Esophagus muscularis mucosa (tissue), 4 donors: ENCODE measurements at regions not wholly inside any gene's neighbourhood (a gene's known extent, or its start where the extent isn't known, plus 50 kb on each side); places are given as distances from the start of the nearest gene placed in this dataset.

Experiments
- DNase-seq: peaks from one replicate; pipeline ENCODE4 v3.0.0-alpha.2; 2017; ENCODE audit errors: extremely low spot score
- H3K27ac ChIP-seq, 4 donors: fragments of 200-600 bp; sonication (generic); replicated peaks in 1 of 4; 1 replicate in 3 of 4; 2 replicates in 1 of 4; pipeline ENCODE4 v1.5.1; 2016 to 2019; ENCODE audit warnings: mild to moderate bottlenecking in 1 of 4
- H3K27me3 ChIP-seq, 4 donors: fragments of 200-600 bp; sonication (generic); one replicate each; pipeline versions ENCODE4 v1.5.1 to v1.6.0; 2016 to 2019
- H3K36me3 ChIP-seq, 4 donors: fragments of 200-600 bp; sonication (generic); one replicate each; pipeline ENCODE4 v1.5.1; 2016 to 2019
- H3K4me1 ChIP-seq, 4 donors: fragments of 200-600 bp; sonication (generic); one replicate each; pipeline ENCODE4 v1.5.1; 2016 to 2019
- H3K4me3 ChIP-seq, 4 donors: fragments of 200-600 bp; sonication (generic); 1 replicate in 2 of 4; 2 replicates in 2 of 4; pipeline ENCODE4 v1.5.1; 2016 to 2019; ENCODE audit warnings: mild to moderate bottlenecking in 4 of 4, moderate library complexity in 1 of 4
- H3K9me3 ChIP-seq, 4 donors: fragments of 200-600 bp; sonication (generic); 1 replicate in 3 of 4; 2 replicates in 1 of 4; pipeline ENCODE4 v1.5.1; 2016 to 2019
- EP300 ChIP-seq: sonication (generic); formaldehyde crosslinking; IDR thresholded peaks from one replicate; pipeline ENCODE4 v1.6.1; 2017; ENCODE audit warnings: antibody characterized with exemption
- POLR2A ChIP-seq: fragments of 450-650 bp; IDR thresholded peaks from one replicate; pipeline ENCODE4 v1.6.1; 2017; ENCODE audit warnings: antibody characterized with exemption, moderate library complexity, mild to moderate bottlenecking, low read depth
- POLR2AphosphoS5 ChIP-seq, 2 donors: sonication (generic); formaldehyde crosslinking; IDR thresholded peaks; one replicate each; pipeline ENCODE4 v1.6.1; 2017; ENCODE audit warnings: antibody characterized with exemption in 2 of 2
- WGBS: methylation state at CpG from one replicate; pipeline ENCODE4 v1.1.5; 2018; 5-methylcytosine and 5-hydroxymethylcytosine counted together
- intact Hi-C: fragments of 100-400 bp; cut with DNase I; formaldehyde crosslinking; loops from one replicate; pipeline ENCODE4 v1.15.1; 2023
- TF ChIP-seq, protein P1 (sequence below), 3 experiments: fragments of 200-600 bp in 2 of 3; fragments of 450-650 bp in 1 of 3; sonication (generic) in 2 of 3; IDR thresholded peaks; one replicate each; pipeline ENCODE4 v1.5.1; 2017 to 2019; ENCODE audit warnings: antibody characterized with exemption in 3 of 3, mild to moderate bottlenecking in 2 of 3, moderate library complexity in 1 of 3

DNA sequence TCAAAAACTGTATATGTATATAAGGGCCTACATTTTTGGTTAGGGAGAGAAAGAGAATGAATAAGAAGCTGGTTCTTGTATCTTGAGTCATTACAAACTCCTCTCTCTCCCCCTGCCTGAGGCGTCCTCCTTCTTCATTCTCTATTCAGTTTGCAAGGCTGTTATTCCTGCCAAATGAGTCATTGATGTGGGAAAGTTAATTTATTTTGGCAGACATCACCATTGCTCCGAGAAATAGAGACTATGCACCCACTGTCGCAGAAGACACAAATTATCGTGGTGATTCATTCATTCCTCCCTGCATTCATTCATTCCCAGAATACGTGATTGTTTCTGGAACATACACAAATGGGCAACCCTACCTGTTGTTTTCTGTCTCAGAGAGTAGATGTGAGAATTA, 112.5 kb upstream of the MED13L start:
- peaks cover 0 to 9% (median 0%) of the 10 kb centered on the region in 4 donors for H3K9me3 ChIP-seq
- WGBS, result 27% methylated on average over 5 of the region's 5 CpGs
- DNase-seq, result no peak
- TF ChIP-seq POLR2AphosphoS5 (IDR thresholded peaks at IDR 0.05) (peak in 1 of 2 donors; percentile 76), EP300 (peak; percentile 66)
- TF ChIP-seq, protein P1, sequence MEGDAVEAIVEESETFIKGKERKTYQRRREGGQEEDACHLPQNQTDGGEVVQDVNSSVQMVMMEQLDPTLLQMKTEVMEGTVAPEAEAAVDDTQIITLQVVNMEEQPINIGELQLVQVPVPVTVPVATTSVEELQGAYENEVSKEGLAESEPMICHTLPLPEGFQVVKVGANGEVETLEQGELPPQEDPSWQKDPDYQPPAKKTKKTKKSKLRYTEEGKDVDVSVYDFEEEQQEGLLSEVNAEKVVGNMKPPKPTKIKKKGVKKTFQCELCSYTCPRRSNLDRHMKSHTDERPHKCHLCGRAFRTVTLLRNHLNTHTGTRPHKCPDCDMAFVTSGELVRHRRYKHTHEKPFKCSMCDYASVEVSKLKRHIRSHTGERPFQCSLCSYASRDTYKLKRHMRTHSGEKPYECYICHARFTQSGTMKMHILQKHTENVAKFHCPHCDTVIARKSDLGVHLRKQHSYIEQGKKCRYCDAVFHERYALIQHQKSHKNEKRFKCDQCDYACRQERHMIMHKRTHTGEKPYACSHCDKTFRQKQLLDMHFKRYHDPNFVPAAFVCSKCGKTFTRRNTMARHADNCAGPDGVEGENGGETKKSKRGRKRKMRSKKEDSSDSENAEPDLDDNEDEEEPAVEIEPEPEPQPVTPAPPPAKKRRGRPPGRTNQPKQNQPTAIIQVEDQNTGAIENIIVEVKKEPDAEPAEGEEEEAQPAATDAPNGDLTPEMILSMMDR (IDR thresholded peaks at IDR 0.05), result no peak
- no peaks in the 10 kb centered on the region for H3K36me3 ChIP-seq
- peak overlapping the region; percentile 20 to 55 (median 36) for H3K27ac ChIP-seq
- no peaks in the 10 kb centered on the region for H3K27me3 ChIP-seq
- H3K4me1 ChIP-seq, result peaks cover 0 to 16% (median 14%) of the 10 kb centered on the region in 4 donors
- H3K4me3 ChIP-seq, result no peak overlapping the region
- intact Hi-C loops, result loop anchor here (10.0 kb wide), 2 partner anchors 65 to 205 kb away; no protein-coding TSS in a partner anchor

DNA sequence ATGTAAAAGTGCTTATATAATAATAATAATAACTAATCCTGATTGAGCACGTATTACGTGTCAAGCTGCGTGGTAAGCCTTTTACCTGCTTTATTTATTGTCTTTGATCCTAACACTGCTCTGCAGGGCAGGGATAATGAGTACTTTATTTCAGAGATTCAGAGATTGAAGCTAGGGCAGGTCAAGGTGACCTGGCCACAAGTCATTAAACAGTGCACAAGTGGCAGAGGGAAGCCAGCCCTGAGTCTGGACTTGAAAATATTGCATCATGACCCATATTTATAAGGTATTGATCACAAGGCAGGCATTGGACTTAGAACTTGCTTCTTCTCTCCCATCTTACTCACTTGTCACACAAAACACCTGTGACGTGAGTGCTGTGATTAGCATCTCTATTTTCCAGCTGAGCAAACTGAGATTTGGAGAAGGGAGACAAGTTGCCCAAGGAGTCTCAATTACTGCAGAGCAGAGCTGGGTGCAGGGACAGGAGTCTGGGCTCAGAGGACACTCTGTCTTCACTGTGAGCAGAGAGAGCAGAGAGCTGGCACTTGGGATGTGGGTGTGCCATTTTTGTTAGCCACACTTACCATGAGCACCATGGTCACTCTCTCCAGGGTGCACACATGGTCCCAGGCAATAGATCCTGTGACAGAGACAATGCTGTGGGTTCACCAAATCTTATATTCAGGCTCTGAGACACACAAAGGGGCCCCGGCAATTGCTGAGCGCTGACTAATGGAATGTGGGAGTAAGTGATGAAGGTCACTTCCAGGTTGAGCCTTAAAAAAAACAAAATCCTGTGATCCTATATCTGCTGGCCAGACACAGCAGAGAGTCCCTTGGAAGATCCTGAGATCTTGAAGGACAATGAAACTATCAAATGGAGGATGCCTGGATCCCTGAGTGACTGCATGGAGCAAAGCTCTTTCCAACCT, 113.2 kb upstream of the MED13L start:
- Histone ChIP-seq H3K27me3 (no peaks in the 10 kb centered on the region), H3K4me1 (peaks cover 0 to 15% (median 14%) of the 10 kb centered on the region in 4 donors), H3K9me3 (peaks cover 0 to 9% (median 0%) of the 10 kb centered on the region in 4 donors), H3K27ac (no peak overlapping the region), H3K36me3 (no peaks in the 10 kb centered on the region), H3K4me3 (no peak overlapping the region)
- intact Hi-C loops, result no loop called here
- 78% methylated on average over 6 of the region's 6 CpGs for WGBS
- TF ChIP-seq, protein P1 (IDR thresholded peaks at IDR 0.05), result no peak
- TF ChIP-seq POLR2A (no peak), EP300 (no peak), POLR2AphosphoS5 (IDR thresholded peaks at IDR 0.05) (no peak)
- no peak for DNase-seq

DNA sequence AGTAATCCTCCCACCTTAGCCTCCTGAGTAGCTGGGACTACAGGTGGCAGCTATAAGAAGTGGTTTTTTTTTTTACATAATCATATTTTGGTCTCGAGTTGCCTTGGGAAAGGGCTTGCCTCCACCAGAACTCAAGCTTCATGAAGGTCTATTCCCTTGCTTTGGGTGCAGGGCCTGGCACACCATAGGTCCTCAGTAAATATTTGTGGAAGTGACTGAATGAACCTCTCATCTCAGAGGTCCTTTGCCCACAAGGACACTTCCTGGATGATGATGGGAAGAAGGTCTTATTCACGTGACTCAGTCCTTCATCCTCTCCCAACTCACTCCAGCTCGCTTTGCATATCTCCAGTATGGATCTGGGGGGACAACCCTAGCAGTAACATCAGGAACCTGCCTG, 114.0 kb upstream of the MED13L start:
- intact Hi-C loops, result no loop called here
- Histone ChIP-seq H3K27ac (no peak overlapping the region), H3K27me3 (no peaks in the 10 kb centered on the region), H3K9me3 (peaks cover 0 to 9% (median 0%) of the 10 kb centered on the region in 4 donors), H3K4me1 (peaks cover 0 to 15% (median 14%) of the 10 kb centered on the region in 4 donors), H3K4me3 (no peak overlapping the region), H3K36me3 (no peaks in the 10 kb centered on the region)
- TF ChIP-seq, protein P1 (IDR thresholded peaks at IDR 0.05), result no peak
- TF ChIP-seq EP300, result no peak
- no peak for TF ChIP-seq POLR2A
- no peak for TF ChIP-seq POLR2AphosphoS5 (IDR thresholded peaks at IDR 0.05)
- no peak for DNase-seq
- WGBS, result 98% methylated on average over 3 of the region's 3 CpGs

DNA sequence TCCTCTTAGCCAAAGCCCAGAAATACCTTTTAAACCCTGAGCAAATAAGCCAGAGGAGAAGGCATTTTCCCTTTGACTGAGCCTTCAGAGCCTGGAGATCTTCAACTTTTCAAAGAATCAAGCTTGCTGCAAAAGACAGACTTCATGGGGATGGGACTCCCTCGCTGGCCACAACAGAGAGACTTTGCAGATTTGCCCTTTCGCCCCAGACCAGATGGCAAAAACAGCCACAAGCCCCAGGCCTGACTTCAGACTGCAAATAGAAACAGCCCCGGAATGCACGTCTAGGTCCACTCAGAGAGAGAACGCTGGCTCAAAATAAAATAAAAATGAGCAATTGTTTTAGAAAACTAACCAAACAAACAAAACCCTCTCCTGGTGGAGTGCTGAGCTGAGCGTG, 114.6 kb upstream of the MED13L start:
- intact Hi-C loops, result no loop called here
- Histone ChIP-seq H3K9me3 (peaks cover 0 to 9% (median 0%) of the 10 kb centered on the region in 4 donors), H3K4me1 (peaks cover 0 to 15% (median 14%) of the 10 kb centered on the region in 4 donors), H3K4me3 (no peak overlapping the region), H3K36me3 (no peaks in the 10 kb centered on the region), H3K27me3 (no peaks in the 10 kb centered on the region), H3K27ac (no peak overlapping the region)
- no peak for TF ChIP-seq POLR2A
- no peak for TF ChIP-seq POLR2AphosphoS5 (IDR thresholded peaks at IDR 0.05)
- TF ChIP-seq, protein P1 (IDR thresholded peaks at IDR 0.05), result no peak
- TF ChIP-seq EP300, result no peak
- no peak for DNase-seq
- WGBS, result 85% methylated on average over 6 of the region's 6 CpGs
